ENCODE measurements at regions not wholly inside any gene's neighbourhood (a gene's known extent, or its start where the extent isn't known, plus 50 kb on each side); places are given as distances from the start of the nearest gene placed in this dataset.

GRCh38 chr4:126265888-126266287 lies 951.1 kb downstream of the FAT4 start (continued):
- no peak for TF ChIP-seq RFXAP (CRISPR knock-in tag; IDR thresholded peaks at IDR 0.05; ENCODE audit: borderline replicate concordance)
- TF ChIP-seq SSRP1 (CRISPR knock-in tag; IDR thresholded peaks at IDR 0.05): no peak
- TF ChIP-seq TFDP1 (CRISPR knock-in tag; IDR thresholded peaks at IDR 0.05; ENCODE audit: borderline replicate concordance): no peak
- no peak for TF ChIP-seq ZNF709 (CRISPR knock-in tag; IDR thresholded peaks at IDR 0.05)
- TF ChIP-seq PHF21A (CRISPR knock-in tag; IDR thresholded peaks at IDR 0.05): no peak
- no peak for TF ChIP-seq SNAPC2 (CRISPR knock-in tag; IDR thresholded peaks at IDR 0.05)

GRCh38 chr4:126267689-126268088 lies 952.9 kb downstream of the FAT4 start:
- Histone ChIP-seq H3K4me3 (replicated peaks in 1 of 3; ENCODE audit: insufficient read depth in 1 of 3, low read depth in 2 of 3, low read length in 3 of 3) (no peak overlapping the region), H4K20me1 (ENCODE audit: insufficient read depth, low read length) (no peaks in the 10 kb centered on the region), H3K79me2 (ENCODE audit: insufficient read depth, low read length) (no peaks in the 10 kb centered on the region), H3K36me3 (replicated peaks in 1 of 2; ENCODE audit: control insufficient read depth in 1 of 2, insufficient read depth in 2 of 2, low read length in 2 of 2) (no peaks in the 10 kb centered on the region), H2AFZ (ENCODE audit: low read length) (no peak overlapping the region), H3K4me2 (ENCODE audit: low read depth, low read length) (no peak overlapping the region), H3K27ac (ENCODE audit: extremely low read length, insufficient read depth, low read length) (no peak overlapping the region), H3K9ac (ENCODE audit: insufficient read depth, low read depth, low read length) (no peak overlapping the region), H3K9me3 (ENCODE audit: low read length) (no peaks in the 10 kb centered on the region), H3K27me3 (ENCODE audit: control insufficient read depth in 1 of 2, insufficient read depth in 2 of 2, low read length in 2 of 2) (no peaks in the 10 kb centered on the region; a peak in 1 of 5 replicates), H3K4me1 (ENCODE audit: insufficient read depth, low read length) (no peaks in the 10 kb centered on the region)
- intact Hi-C loops (cut with micrococcal nuclease; ENCODE audit: unreplicated experiment): no loop called here
- POLR2A ChIA-PET: no interaction called here
- CTCF ChIA-PET (ENCODE audit: low intra/inter-chr PET ratio, low total read pairs): no interaction called here
- no peak for DNase-seq (ENCODE audit: low spot score)
- no TSS peak for BruUV-seq (replicated peaks)
- no peak for ATAC-seq
- in situ Hi-C loops (cut with HindIII; ENCODE audit: extremely low pct_ligation_motif_present, low pct_unique_long_range_greater_than_20kb): no loop called here
- no peak for TF ChIP-seq SIN3B (IDR thresholded peaks at IDR 0.05; ENCODE audit: low read length)
- TF ChIP-seq GPN1 (CRISPR knock-in tag; IDR thresholded peaks at IDR 0.05; ENCODE audit: borderline replicate concordance): no peak
- FAIRE-seq: no peak
- 6% methylated on average over 1 of the region's 1 CpG for WGBS (ENCODE audit: low lambda C conversion rate)

- DNase-seq (ENCODE audit: low spot score) (no peak), FAIRE-seq (no peak), ATAC-seq (no peak)
- TF ChIP-seq CEBPB (IDR thresholded peaks at IDR 0.05; ENCODE audit: borderline replicate concordance, low read depth, low read length) (peak; percentile 44), DNMT3B (CRISPR knock-in tag; conservative IDR thresholded peaks at IDR 0.05) (no peak)
- Histone ChIP-seq H2AFZ (ENCODE audit: low read length) (no peak overlapping the region), H3K4me2 (ENCODE audit: low read depth, low read length) (no peak overlapping the region), H3K9ac (ENCODE audit: insufficient read depth, low read depth, low read length) (no peak overlapping the region), H3K36me3 (replicated peaks in 1 of 2; ENCODE audit: control insufficient read depth in 1 of 2, insufficient read depth in 2 of 2, low read length in 2 of 2) (no peaks in the 10 kb centered on the region), H3K9me3 (ENCODE audit: low read length) (no peaks in the 10 kb centered on the region), H3K79me2 (ENCODE audit: insufficient read depth, low read length) (no peaks in the 10 kb centered on the region), H3K27me3 (ENCODE audit: control insufficient read depth in 1 of 2, insufficient read depth in 2 of 2, low read length in 2 of 2) (no peaks in the 10 kb centered on the region; a peak in 1 of 5 replicates), H3K4me3 (replicated peaks in 1 of 3; ENCODE audit: insufficient read depth in 1 of 3, low read depth in 2 of 3, low read length in 3 of 3) (no peak overlapping the region), H4K20me1 (ENCODE audit: insufficient read depth, low read length) (no peaks in the 10 kb centered on the region), H3K4me1 (ENCODE audit: insufficient read depth, low read length) (no peaks in the 10 kb centered on the region), H3K27ac (ENCODE audit: extremely low read length, insufficient read depth, low read length) (no peak overlapping the region)
- in situ Hi-C loops (cut with HindIII; ENCODE audit: extremely low pct_ligation_motif_present, low pct_unique_long_range_greater_than_20kb): no loop called here
- POLR2A ChIA-PET: no interaction called here
- CTCF ChIA-PET (ENCODE audit: low intra/inter-chr PET ratio, low total read pairs): no interaction called here
- intact Hi-C loops (cut with micrococcal nuclease; ENCODE audit: unreplicated experiment): no loop called here
- no TSS peak for BruUV-seq (replicated peaks)
Observed at GRCh38 chr4:126268106-126268505, 953.4 kb downstream of the FAT4 start.
